ENCODE measurements at regions not wholly inside any gene's neighbourhood (a gene's known extent, or its start where the extent isn't known, plus 50 kb on each side); places are given as distances from the start of the nearest gene placed in this dataset.
"Not testable (repeated sequence)": the region's sequence is repeated elsewhere in the genome, so short reads cannot be mapped to it uniquely, and the experiment has no call there.

DNA sequence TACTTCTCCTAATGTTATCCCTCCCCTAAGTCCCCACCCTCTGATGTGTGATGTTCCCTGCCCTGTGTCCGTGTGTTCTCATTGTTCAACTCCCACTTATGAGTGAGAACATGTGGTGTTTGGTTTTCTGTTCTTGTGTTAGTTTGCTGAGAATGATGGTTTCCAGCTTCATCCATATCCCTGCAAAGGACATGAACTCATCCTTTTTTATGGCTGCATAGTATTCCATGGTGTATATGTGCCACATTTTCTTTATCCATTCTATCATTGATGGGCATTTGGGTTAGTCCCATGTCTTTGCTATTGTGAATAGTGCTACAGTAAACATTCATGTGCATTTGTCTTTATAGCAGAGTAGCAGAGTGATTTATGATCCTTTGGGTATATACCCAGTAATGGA lies 613.8 kb upstream of the KIF2B start:
- H3K23ac ChIP-seq (ENCODE audit: low read depth, low read length); ATAC-seq (ENCODE audit: low read depth); H3K4me3 ChIP-seq (ENCODE audit: insufficient read depth, low read depth, low read length); H3K14ac ChIP-seq (replicated peaks; ENCODE audit: low read depth, low read length); POLR2A ChIA-PET (ENCODE audit: unreplicated experiment); H3K79me1 ChIP-seq (ENCODE audit: low read depth in 1 of 2, low read length in 2 of 2); H3K9ac ChIP-seq (ENCODE audit: low read depth, low read length); CTCF ChIA-PET; H2AK5ac ChIP-seq (ENCODE audit: low read depth, low read length); in situ Hi-C loops (cut with MboI; ENCODE audit: low sequenced_read_pairs); H2AK9ac ChIP-seq (replicated peaks; ENCODE audit: low read depth, low read length, poor library complexity); H3K4me1 ChIP-seq (ENCODE audit: control insufficient read depth, insufficient read depth, low read length); H2BK20ac ChIP-seq (ENCODE audit: low read depth, low read length); H2BK5ac ChIP-seq (ENCODE audit: low read depth, low read length, poor library complexity, severe bottlenecking); H2AFZ ChIP-seq (replicated peaks; ENCODE audit: low read length, poor library complexity); H4K8ac ChIP-seq (ENCODE audit: low read depth in 2 of 2, low read length in 2 of 2); H3K4me2 ChIP-seq (ENCODE audit: low read depth, low read length); H3K56ac ChIP-seq (ENCODE audit: extremely low read depth, insufficient read depth, low read length); intact Hi-C loops (cut with micrococcal nuclease); H4K91ac ChIP-seq (ENCODE audit: insufficient read depth, low read depth, low read length); H4K20me1 ChIP-seq (ENCODE audit: insufficient read depth, low read length); H2BK120ac ChIP-seq (ENCODE audit: low read depth, low read length); H2BK15ac ChIP-seq (ENCODE audit: low read depth, low read length); BruUV-seq (replicated peaks); H3K36me3 ChIP-seq (ENCODE audit: control insufficient read depth, insufficient read depth, low read length); H3K9me3 ChIP-seq (ENCODE audit: control insufficient read depth, insufficient read depth, low read length); H3K27ac ChIP-seq (ENCODE audit: insufficient read depth, low read length); H3K4ac ChIP-seq (ENCODE audit: low read depth, low read length); H3K18ac ChIP-seq (ENCODE audit: low read depth, low read length); H4K5ac ChIP-seq (ENCODE audit: low read depth, low read length); H3K9me1 ChIP-seq (ENCODE audit: insufficient read depth, low read length); dilution Hi-C loops (cut with HindIII; ENCODE audit: low sequenced_read_pairs, unreplicated experiment); H3K27me3 ChIP-seq (ENCODE audit: control insufficient read depth, insufficient read depth, low read length); DNase-seq: not testable (repeated sequence)
- no CpG with 5 or more reads among the region's 1 CpG for WGBS, 2 experiments (ENCODE audit: extremely low coverage in 2 of 2, insufficient read length in 1 of 2)

All from IMR-90 (cell line).